ENCODE measurements at regions not wholly inside any gene's neighbourhood (a gene's known extent, or its start where the extent isn't known, plus 50 kb on each side); places are given as distances from the start of the nearest gene placed in this dataset.

GRCh38 chr17:71989117-71989516 is 131.7 kb upstream of the SOX9 start:
- TF ChIP-seq CTCF (conservative IDR thresholded peaks at IDR 0.05) (no peak), ZFX (IDR thresholded peaks at IDR 0.05) (no peak)
- no peak overlapping the region for H3K27ac ChIP-seq

- TF ChIP-seq CTCF (conservative IDR thresholded peaks at IDR 0.05) (no peak), ZFX (IDR thresholded peaks at IDR 0.05) (no peak)
- no peak overlapping the region for H3K27ac ChIP-seq
These were observed 127.5 kb upstream of the SOX9 start for GRCh38 chr17:71993363-71993762.

GRCh38 chr17:71995590-71995989 is 125.2 kb upstream of the SOX9 start:
- no peak overlapping the region for H3K27ac ChIP-seq
- TF ChIP-seq ZFX (IDR thresholded peaks at IDR 0.05) (no peak), CTCF (conservative IDR thresholded peaks at IDR 0.05) (no peak)

- no peak overlapping the region for H3K27ac ChIP-seq
- TF ChIP-seq ZFX (IDR thresholded peaks at IDR 0.05) (no peak), CTCF (conservative IDR thresholded peaks at IDR 0.05) (no peak)
These were observed 116.8 kb upstream of the SOX9 start for GRCh38 chr17:72004011-72004427.

- H3K27ac ChIP-seq, result no peak overlapping the region
- no peak for TF ChIP-seq CTCF (conservative IDR thresholded peaks at IDR 0.05)
These were observed 116.0 kb upstream of the SOX9 start for GRCh38 chr17:72004611-72005331.

GRCh38 chr17:72005332-72006163 is 115.3 kb upstream of the SOX9 start:
- no peak for TF ChIP-seq ZFX (IDR thresholded peaks at IDR 0.05)
- no peak for TF ChIP-seq CTCF (conservative IDR thresholded peaks at IDR 0.05)
- no peak overlapping the region for H3K27ac ChIP-seq

- no peak for TF ChIP-seq CTCF (conservative IDR thresholded peaks at IDR 0.05)
- no peak for TF ChIP-seq ZFX (IDR thresholded peaks at IDR 0.05)
- no peak overlapping the region for H3K27ac ChIP-seq
These were observed 112.5 kb upstream of the SOX9 start for GRCh38 chr17:72008236-72008876.
